NCI-H69 (cell line): ENCODE measurements at regions not wholly inside any gene's neighbourhood (a gene's known extent, or its start where the extent isn't known, plus 50 kb on each side); places are given as distances from the start of the nearest gene placed in this dataset.
"Not testable (repeated sequence)": the region's sequence is repeated elsewhere in the genome, so short reads cannot be mapped to it uniquely, and the experiment has no call there.

Experiments
- DNase-seq: peaks from one replicate; lab custom pipeline; 2025; lab: John Stamatoyannopoulos, UW

- no peak for DNase-seq
These were observed 231.9 kb upstream of the MGAT5 start for GRCh38 chr2:134021830-134022524.

- no peak for DNase-seq
These were observed 230.0 kb upstream of the MGAT5 start for GRCh38 chr2:134023854-134024253.

DNA sequence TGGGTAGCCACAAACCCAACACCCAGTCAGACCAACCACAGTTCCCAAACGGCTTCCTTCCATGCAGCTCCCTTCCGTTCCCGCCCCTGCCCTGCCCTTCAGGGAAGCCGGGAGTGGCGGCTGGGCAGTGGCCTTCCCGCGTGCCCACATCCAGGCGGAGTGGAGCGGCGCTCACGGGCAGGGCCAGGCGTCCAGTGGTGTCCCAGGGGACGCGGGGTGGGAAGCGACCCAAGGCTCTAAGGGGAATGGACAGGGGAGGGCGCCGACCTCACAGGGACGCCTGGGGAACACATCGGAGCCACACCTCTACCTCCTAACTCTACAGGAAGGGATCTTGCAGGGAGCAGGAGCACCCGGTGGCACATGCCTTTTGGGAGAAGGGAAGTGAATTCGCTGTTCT, 225.9 kb upstream of the MGAT5 start:
- no peak for DNase-seq

GRCh38 chr2:134029418-134029817, 224.5 kb upstream of the MGAT5 start:
- DNase-seq, result no peak

DNA sequence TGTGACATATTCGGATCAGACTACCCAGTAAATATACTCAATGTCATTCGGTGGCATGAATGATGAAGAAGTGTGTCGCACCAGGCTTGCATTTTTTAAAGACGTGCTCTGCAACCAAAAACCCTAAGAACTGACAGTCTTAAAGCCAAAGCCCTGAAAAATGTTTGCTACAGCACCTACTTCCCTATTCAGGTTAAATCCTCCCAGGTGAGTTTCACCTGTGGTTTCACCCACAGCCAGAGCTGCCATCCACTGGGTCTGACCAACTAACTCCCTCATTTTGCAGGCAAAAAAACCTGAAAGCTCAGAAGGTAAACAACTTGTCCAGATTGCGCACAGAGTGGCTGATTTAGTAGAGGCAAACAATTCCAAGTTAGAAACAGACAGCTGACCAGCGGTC, 222.3 kb upstream of the MGAT5 start:
- no peak for DNase-seq

- no peak for DNase-seq
These were observed 218.1 kb upstream of the MGAT5 start for GRCh38 chr2:134035605-134036370.

DNA sequence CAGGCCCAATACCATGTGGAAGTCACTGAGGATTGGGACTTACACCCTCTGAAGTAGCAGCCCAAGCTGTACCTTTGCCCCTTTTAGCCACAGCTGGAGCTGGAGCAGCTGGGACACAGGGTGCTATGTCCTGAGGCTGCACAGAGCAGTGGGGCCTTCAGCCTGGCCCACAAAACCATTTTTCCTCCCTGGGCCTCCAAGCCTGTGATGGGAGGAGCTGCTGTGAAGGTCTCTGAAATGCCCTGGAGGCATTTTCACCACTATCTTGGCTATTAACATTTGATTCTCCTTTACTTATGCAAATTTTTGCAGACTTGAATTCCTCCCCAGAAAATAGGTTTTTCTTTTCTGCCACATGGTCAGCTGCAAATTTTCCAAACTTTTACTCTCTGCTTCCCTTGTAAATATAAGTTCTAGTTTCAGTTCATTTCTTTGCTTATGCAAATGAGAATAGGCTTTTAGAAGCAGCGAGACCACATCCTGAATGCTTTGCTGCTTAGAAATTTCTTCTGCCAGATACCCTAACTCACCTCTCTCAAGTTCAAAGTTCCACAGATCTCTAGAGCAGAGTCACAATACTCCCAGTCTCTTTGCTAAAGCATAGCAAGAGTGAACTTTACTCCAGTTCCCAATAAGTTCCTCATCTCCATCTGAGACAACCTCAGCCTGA, 213.8 kb upstream of the MGAT5 start:
- no peak for DNase-seq

DNA sequence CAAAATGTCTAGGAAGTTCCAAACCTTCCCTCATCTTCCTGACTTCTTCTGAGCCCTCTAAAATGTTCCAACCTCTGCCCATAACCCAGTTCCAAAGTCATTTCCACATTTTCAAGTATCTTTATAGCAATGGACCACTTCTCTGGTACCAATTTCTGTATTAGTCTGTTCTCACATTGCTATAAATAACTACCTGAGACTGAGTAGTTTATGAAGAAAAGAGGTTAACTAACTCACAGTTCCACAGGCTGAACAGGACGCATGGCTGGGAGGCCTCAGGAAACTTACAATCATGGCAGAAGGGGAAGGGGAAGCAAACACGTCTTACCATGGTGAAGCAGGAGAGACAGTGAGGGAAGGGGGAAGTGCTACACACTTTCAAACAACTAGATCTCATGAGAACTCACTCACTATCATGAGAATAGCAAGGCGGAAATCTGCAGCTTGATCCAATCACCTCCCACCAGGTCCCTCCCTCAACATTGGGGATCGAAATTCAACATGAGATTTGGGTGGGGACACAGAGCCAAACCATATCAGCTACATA, 213.2 kb upstream of the MGAT5 start:
- DNase-seq, result not testable (repeated sequence)

DNA sequence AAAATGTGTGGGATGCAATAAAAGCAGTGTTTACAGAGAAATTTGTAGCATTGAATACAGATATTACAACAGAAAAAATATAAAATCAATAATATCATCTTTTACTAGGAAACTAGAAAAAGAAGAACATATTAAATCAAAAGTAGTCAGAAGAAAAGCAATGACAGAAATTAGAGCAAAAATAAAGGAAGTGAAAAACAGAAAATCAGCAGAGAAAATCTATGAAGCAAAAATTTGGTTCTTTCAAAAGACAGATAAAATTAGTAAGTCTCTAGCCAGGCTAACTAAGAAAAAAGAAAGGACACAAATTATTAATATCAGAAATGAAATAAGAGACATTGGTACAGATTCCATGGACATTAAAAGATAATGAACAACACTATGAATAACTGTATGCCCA, 212.0 kb upstream of the MGAT5 start:
- no peak for DNase-seq

DNA sequence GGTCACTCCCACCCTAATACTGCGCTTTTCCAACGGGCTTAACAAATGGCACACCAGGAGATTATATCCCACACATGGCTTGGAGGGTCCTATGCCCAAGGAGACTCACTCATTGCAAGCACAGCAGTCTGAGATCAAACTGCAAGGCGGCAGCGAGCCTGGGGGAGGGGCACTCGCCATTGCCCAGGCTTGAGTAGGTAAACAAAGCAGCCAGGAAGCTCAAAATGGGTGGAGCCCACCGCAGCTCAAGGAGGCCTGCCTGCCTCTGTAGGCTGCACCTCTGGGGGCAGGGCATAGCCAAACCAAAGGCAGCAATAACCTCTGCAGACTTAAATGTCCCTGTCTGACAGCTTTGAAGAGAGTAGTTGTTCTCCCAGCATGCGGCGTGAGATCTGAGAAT, 210.8 kb upstream of the MGAT5 start:
- DNase-seq, result not testable (repeated sequence)

- no peak for DNase-seq
These were observed 201.7 kb upstream of the MGAT5 start for GRCh38 chr2:134052173-134052572.

DNA sequence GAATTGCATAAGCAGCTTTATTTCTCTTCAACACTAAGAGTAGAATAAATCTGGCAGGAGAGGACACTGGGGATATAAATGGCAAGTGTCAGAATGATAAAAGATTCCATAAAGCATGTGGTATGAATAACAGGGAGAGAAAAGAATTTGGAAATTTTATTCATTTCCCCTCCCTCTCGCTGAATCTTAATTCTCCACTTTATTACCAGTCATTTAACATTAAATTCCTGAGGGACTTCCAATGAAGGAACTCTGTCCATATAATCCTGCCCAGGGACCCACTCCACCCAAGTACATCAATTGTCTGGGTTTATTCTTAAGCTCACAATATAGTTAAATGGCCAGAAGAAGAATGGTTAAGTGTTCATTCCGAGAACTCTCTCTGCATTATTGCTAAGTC, 197.7 kb upstream of the MGAT5 start:
- no peak for DNase-seq

DNA sequence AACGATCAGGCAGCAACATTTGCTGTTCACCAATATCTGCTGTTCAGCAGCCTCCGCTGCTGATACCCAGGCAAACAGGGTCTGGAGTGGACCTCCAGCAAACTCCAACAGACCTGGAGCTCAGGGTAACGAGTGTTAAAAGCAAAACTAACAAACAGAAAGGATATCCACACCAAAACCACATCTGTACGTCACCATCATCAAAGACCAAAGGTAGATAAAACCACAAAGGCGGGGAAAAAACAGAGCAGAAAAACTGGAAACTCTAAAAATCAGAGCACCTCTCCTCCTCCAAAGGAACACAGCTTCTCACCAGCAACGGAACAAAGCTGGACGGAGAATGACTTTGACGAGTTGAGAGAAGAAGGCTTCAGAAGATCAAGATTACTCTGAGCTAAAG, 192.8 kb upstream of the MGAT5 start:
- not testable (repeated sequence) for DNase-seq

DNA sequence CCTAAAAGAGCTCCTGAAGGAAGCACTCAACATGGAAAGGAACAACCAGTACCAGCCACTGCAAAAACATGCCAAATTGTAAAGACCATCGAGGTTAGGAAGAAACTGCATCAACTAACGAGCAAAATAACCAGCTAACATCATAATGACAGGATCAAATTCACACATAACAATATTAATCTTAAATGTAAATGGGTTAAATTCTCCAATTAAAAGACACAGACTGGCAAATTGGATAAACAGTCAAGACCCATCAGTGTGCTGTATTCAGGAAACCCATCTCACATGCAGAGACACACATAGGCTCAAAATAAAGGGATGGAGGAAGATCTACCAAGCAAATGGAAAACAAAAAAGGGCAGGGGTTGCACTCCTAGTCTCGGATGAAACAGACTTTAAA, 191.6 kb upstream of the MGAT5 start:
- not testable (repeated sequence) for DNase-seq

DNA sequence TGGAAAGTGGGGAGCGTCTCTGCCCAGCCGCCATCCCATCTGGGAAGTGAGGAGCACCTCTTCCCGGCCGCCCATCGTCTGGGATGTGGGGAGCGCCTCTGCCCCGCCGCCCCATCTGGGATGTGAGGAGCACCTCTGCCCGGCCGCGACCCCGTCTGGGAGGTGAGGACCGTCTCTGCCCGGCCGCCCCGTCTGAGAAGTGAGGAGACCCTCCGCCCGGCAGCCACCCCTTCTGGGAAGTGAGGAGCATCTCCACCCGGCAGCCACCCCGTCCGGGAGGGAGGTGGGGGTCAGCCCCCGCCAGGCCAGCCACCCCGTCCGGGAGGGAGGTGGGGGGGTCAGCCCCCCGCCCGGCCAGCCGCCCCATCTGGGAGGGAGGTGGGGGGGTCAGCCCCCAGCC, 190.0 kb upstream of the MGAT5 start:
- not testable (repeated sequence) for DNase-seq

GRCh38 chr2:134070281-134070741, 183.6 kb upstream of the MGAT5 start:
- no peak for DNase-seq

DNA sequence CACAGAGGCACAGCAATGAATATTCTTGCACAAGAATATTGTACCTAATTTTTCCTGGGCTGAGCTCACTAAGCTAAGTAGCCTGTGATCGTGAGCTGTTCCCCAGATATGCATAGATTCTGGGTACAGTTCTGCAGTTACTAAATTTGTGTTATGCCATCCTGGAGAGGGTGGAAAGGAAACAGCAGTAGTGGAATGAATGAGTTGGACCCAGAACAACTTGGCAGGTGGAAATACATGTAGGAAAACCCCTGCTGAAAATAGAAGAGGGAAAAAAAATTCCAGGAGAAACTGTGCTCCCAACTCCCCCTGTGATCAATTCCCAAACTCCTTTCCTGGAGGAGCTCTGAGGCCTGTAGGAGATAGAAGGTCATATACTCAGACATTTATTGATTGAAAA, 181.5 kb upstream of the MGAT5 start:
- no peak for DNase-seq

DNA sequence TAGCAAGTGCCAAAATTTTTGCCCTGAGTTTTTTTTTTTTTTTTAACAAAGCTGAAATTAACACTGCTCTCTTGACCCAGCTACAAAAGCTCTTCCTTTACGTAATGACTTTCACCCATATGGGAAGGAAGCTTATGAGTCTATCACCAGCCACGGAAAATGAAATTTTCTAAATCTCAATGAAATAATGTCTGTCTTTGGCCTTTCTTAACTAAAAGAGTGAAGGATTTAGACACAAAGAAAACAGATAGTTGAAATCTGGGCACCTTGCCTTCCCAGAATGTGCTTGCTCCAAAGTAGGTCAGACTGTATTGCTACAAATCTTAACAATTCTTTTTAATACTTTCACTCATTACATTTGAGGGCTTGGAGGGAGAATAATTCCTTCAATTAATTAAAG, 180.8 kb upstream of the MGAT5 start:
- no peak for DNase-seq

DNA sequence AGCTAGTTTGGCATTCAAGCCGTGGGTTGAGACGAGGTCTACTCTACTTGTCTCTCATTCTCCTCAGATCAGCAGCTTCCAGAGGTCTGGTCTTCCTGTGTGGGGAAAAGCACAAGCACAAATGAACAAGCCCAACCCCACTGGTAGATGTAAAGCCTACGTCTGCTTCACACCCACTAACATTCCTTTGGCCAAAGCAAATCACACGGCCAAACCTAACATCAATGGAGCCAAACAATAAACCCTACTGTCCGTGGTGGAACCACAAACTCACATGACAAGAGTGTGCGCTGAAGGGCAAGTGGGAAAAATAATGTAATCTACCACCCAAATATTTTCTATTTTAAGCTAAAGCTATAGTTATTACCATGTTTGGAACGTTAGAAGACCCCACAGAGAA, 179.3 kb upstream of the MGAT5 start:
- no peak for DNase-seq

DNA sequence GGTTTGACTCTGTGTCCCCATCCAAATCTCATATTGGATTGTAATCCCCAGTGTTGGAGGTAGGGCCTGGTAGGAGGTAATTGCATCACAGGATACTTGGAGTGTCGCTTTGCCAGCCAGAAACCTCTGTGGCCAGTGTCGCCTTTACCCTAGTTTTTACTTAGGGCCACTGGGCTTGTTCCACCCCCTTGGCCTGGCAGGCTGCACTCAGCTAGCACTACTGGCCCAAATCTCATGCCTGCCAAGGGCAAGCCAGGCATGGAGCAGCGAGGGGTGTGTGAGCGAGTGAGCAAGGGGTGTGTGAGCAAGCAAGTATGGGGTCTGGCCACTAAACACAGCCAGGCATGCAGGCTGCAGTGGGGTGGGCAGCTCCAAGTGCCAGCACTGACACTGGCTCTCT, 178.7 kb upstream of the MGAT5 start:
- no peak for DNase-seq

- DNase-seq, result no peak
These were observed 175.5 kb upstream of the MGAT5 start for GRCh38 chr2:134078354-134078753.

DNA sequence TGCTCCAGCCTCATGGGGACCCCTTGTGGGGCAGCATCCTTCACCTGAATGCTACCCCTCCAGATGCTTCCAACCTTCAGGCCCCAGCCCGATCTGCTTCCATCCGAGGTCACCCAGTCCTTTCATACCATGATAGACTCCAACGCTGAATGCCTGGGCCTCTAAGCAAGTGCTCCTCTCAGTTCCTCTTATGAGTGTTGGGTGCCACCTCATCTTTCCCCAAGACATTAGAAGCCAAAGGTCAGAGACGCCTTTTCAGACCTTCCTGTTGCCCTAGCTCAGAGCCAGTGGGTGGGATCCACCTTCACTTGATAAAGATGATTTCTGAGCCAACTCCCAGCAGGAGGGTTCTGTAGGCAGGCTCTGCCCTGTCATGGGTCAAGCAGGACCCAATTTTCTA, 174.5 kb upstream of the MGAT5 start:
- no peak for DNase-seq
